ENCODE measurements at regions not wholly inside any gene's neighbourhood (a gene's known extent, or its start where the extent isn't known, plus 50 kb on each side); places are given as distances from the start of the nearest gene placed in this dataset.

DNA sequence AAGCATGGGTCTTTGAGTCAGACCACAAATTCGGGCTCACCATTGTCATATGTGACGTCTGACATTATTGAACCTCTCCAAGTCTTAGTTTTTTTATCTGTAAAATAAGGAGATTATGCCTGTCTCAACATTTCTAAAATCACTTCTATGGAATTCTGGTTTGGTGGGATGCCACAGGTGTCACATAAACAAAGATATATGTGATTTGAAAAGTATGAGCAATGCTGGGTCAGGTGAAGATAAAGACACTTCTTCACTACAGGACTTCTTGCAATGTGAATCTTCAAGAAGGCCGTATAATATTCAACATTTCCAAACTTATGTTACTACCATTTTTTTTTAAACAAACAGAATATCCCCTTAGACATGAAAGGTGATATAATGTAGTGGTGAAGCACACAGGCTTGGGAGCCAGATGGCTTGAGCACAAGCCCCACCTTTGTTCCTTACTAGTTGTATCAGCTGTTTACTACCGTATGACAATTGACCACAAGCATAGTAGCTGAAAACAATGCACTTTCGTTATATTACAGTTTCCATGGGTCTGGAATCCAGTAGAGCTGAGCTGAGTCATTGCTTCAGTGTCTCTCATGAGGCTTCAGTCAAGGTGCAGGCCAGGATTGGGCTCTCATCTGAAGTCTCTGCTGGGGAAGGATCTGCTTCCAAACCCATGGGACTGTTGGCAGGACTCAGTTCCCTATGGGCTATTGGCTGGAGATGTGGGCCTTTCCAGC is 87.7 kb downstream of the UTP18 start:
- H3K36me3 ChIP-seq (ENCODE audit: control insufficient read depth in 3 of 3, insufficient read depth in 2 of 3, low read depth in 1 of 3, low read length in 3 of 3): no peaks in the 10 kb centered on the region
- no peak overlapping the region for H3K27ac ChIP-seq (ENCODE audit: low read depth in 1 of 3, low read length in 2 of 3)
- H3K27me3 ChIP-seq (ENCODE audit: control insufficient read depth in 3 of 3, insufficient read depth in 3 of 3, low read length in 3 of 3): no peaks in the 10 kb centered on the region
- no peaks in the 10 kb centered on the region for H3K9me3 ChIP-seq (ENCODE audit: control insufficient read depth in 2 of 2, insufficient read depth in 1 of 2, low read depth in 1 of 2, low read length in 1 of 2)
- no peaks in the 10 kb centered on the region for H3K4me1 ChIP-seq (ENCODE audit: control insufficient read depth in 3 of 3, insufficient read depth in 2 of 3, low read depth in 1 of 3, low read length in 2 of 3)
- FAIRE-seq: no peak
- DNase-seq: no peak
- H3K4me3 ChIP-seq (ENCODE audit: low read depth in 1 of 3, low read length in 3 of 3): no peak overlapping the region
- 69 to 81% (median 78%) methylated on average over 5 of the region's 5 CpGs for WGBS, 3 donors

- no peaks in the 10 kb centered on the region for H3K36me3 ChIP-seq (ENCODE audit: control insufficient read depth in 3 of 3, insufficient read depth in 2 of 3, low read depth in 1 of 3, low read length in 3 of 3)
- H3K4me1 ChIP-seq (ENCODE audit: control insufficient read depth in 3 of 3, insufficient read depth in 2 of 3, low read depth in 1 of 3, low read length in 2 of 3): no peaks in the 10 kb centered on the region
- no peaks in the 10 kb centered on the region for H3K9me3 ChIP-seq (ENCODE audit: control insufficient read depth in 2 of 2, insufficient read depth in 1 of 2, low read depth in 1 of 2, low read length in 1 of 2)
- no peak overlapping the region for H3K27ac ChIP-seq (ENCODE audit: low read depth in 1 of 3, low read length in 2 of 3)
- H3K4me3 ChIP-seq (ENCODE audit: low read depth in 1 of 3, low read length in 3 of 3): no peak overlapping the region
- no peaks in the 10 kb centered on the region for H3K27me3 ChIP-seq (ENCODE audit: control insufficient read depth in 3 of 3, insufficient read depth in 3 of 3, low read length in 3 of 3)
- DNase-seq (no peak), FAIRE-seq (no peak)
- WGBS, 3 donors: 73 to 84% (median 76%) methylated on average over 6 of the region's 6 CpGs
These were observed 90.7 kb downstream of the UTP18 start for GRCh38 chr17:51351080-51351479.

GRCh38 chr17:51351890-51352289 is 91.5 kb downstream of the UTP18 start:
- FAIRE-seq (no peak), DNase-seq (no peak)
- Histone ChIP-seq H3K4me1 (ENCODE audit: control insufficient read depth in 3 of 3, insufficient read depth in 2 of 3, low read depth in 1 of 3, low read length in 2 of 3) (no peaks in the 10 kb centered on the region), H3K27me3 (ENCODE audit: control insufficient read depth in 3 of 3, insufficient read depth in 3 of 3, low read length in 3 of 3) (no peaks in the 10 kb centered on the region), H3K9me3 (ENCODE audit: control insufficient read depth in 2 of 2, insufficient read depth in 1 of 2, low read depth in 1 of 2, low read length in 1 of 2) (no peaks in the 10 kb centered on the region), H3K4me3 (ENCODE audit: low read depth in 1 of 3, low read length in 3 of 3) (no peak overlapping the region), H3K27ac (ENCODE audit: low read depth in 1 of 3, low read length in 2 of 3) (no peak overlapping the region), H3K36me3 (ENCODE audit: control insufficient read depth in 3 of 3, insufficient read depth in 2 of 3, low read depth in 1 of 3, low read length in 3 of 3) (no peaks in the 10 kb centered on the region)
- WGBS, 3 donors: 66 to 86% (median 84%) methylated on average over 3 of the region's 3 CpGs

GRCh38 chr17:51352798-51353197 is 92.5 kb downstream of the UTP18 start:
- DNase-seq: no peak
- Histone ChIP-seq H3K36me3 (ENCODE audit: control insufficient read depth in 3 of 3, insufficient read depth in 2 of 3, low read depth in 1 of 3, low read length in 3 of 3) (no peaks in the 10 kb centered on the region), H3K27ac (ENCODE audit: low read depth in 1 of 3, low read length in 2 of 3) (no peak overlapping the region), H3K4me3 (ENCODE audit: low read depth in 1 of 3, low read length in 3 of 3) (no peak overlapping the region), H3K27me3 (ENCODE audit: control insufficient read depth in 3 of 3, insufficient read depth in 3 of 3, low read length in 3 of 3) (no peaks in the 10 kb centered on the region), H3K9me3 (ENCODE audit: control insufficient read depth in 2 of 2, insufficient read depth in 1 of 2, low read depth in 1 of 2, low read length in 1 of 2) (no peaks in the 10 kb centered on the region), H3K4me1 (ENCODE audit: control insufficient read depth in 3 of 3, insufficient read depth in 2 of 3, low read depth in 1 of 3, low read length in 2 of 3) (no peaks in the 10 kb centered on the region)
- FAIRE-seq: no peak
- WGBS, 3 donors: 44 to 64% (median 63%) methylated on average over 1 of the region's 1 CpG

- H3K4me1 ChIP-seq (ENCODE audit: control insufficient read depth in 3 of 3, insufficient read depth in 2 of 3, low read depth in 1 of 3, low read length in 2 of 3): no peaks in the 10 kb centered on the region
- DNase-seq (no peak), FAIRE-seq (no peak)
- H3K4me3 ChIP-seq (ENCODE audit: low read depth in 1 of 3, low read length in 3 of 3): no peak overlapping the region
- H3K36me3 ChIP-seq (ENCODE audit: control insufficient read depth in 3 of 3, insufficient read depth in 2 of 3, low read depth in 1 of 3, low read length in 3 of 3): no peaks in the 10 kb centered on the region
- no peak overlapping the region for H3K27ac ChIP-seq (ENCODE audit: low read depth in 1 of 3, low read length in 2 of 3)
- no peaks in the 10 kb centered on the region for H3K27me3 ChIP-seq (ENCODE audit: control insufficient read depth in 3 of 3, insufficient read depth in 3 of 3, low read length in 3 of 3)
- WGBS, 3 donors: 66 to 72% (median 70%) methylated on average over 4 of the region's 4 CpGs
- no peaks in the 10 kb centered on the region for H3K9me3 ChIP-seq (ENCODE audit: control insufficient read depth in 2 of 2, insufficient read depth in 1 of 2, low read depth in 1 of 2, low read length in 1 of 2)
These were observed 93.0 kb downstream of the UTP18 start for GRCh38 chr17:51353296-51353695.

DNA sequence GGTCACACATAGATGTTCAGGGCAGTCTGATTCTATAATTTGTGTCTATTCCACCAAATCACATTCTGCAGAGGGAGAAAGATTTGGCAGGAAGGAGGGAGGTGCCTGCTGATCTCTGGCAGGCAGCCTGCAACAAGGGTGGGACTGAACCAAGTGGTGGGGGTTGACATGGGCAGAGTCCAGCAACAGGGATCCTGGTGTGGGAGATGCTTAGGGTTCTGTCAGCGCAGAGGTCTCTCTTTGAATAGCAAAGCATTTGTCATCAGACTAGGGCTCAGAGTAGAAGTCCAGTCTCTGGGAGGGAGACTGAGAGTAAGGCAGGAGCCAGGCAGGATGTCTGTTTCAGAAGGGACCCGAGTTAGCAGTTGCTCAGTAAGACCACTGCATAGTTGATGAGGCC is 94.6 kb downstream of the UTP18 start:
- Histone ChIP-seq H3K4me3 (ENCODE audit: low read depth in 1 of 3, low read length in 3 of 3) (no peak overlapping the region), H3K9me3 (ENCODE audit: control insufficient read depth in 2 of 2, insufficient read depth in 1 of 2, low read depth in 1 of 2, low read length in 1 of 2) (no peaks in the 10 kb centered on the region), H3K36me3 (ENCODE audit: control insufficient read depth in 3 of 3, insufficient read depth in 2 of 3, low read depth in 1 of 3, low read length in 3 of 3) (no peaks in the 10 kb centered on the region), H3K27ac (ENCODE audit: low read depth in 1 of 3, low read length in 2 of 3) (no peak overlapping the region), H3K27me3 (ENCODE audit: control insufficient read depth in 3 of 3, insufficient read depth in 3 of 3, low read length in 3 of 3) (no peaks in the 10 kb centered on the region), H3K4me1 (ENCODE audit: control insufficient read depth in 3 of 3, insufficient read depth in 2 of 3, low read depth in 1 of 3, low read length in 2 of 3) (no peaks in the 10 kb centered on the region)
- no peak for FAIRE-seq
- WGBS, 3 donors: 63 to 68% (median 63%) methylated on average over 2 of the region's 2 CpGs
- DNase-seq: no peak

GRCh38 chr17:51355441-51356410 is 95.4 kb downstream of the UTP18 start:
- 65 to 70% (median 67%) methylated on average over 18 of the region's 18 CpGs for WGBS, 3 donors
- H3K27ac ChIP-seq (ENCODE audit: low read depth in 1 of 3, low read length in 2 of 3): no peak overlapping the region
- no peak for FAIRE-seq
- no peaks in the 10 kb centered on the region for H3K36me3 ChIP-seq (ENCODE audit: control insufficient read depth in 3 of 3, insufficient read depth in 2 of 3, low read depth in 1 of 3, low read length in 3 of 3)
- DNase-seq: no peak
- no peak overlapping the region for H3K4me3 ChIP-seq (ENCODE audit: low read depth in 1 of 3, low read length in 3 of 3)
- H3K27me3 ChIP-seq (ENCODE audit: control insufficient read depth in 3 of 3, insufficient read depth in 3 of 3, low read length in 3 of 3): no peaks in the 10 kb centered on the region
- H3K4me1 ChIP-seq (ENCODE audit: control insufficient read depth in 3 of 3, insufficient read depth in 2 of 3, low read depth in 1 of 3, low read length in 2 of 3): no peaks in the 10 kb centered on the region
- no peaks in the 10 kb centered on the region for H3K9me3 ChIP-seq (ENCODE audit: control insufficient read depth in 2 of 2, insufficient read depth in 1 of 2, low read depth in 1 of 2, low read length in 1 of 2)

GRCh38 chr17:51359055-51359454 is 98.7 kb downstream of the UTP18 start:
- no peaks in the 10 kb centered on the region for H3K9me3 ChIP-seq (ENCODE audit: control insufficient read depth in 2 of 2, insufficient read depth in 1 of 2, low read depth in 1 of 2, low read length in 1 of 2)
- DNase-seq (no peak), FAIRE-seq (no peak)
- no peak overlapping the region for H3K27ac ChIP-seq (ENCODE audit: low read depth in 1 of 3, low read length in 2 of 3)
- WGBS, 3 donors: 84 to 92% (median 86%) methylated on average over 4 of the region's 4 CpGs
- no peaks in the 10 kb centered on the region for H3K4me1 ChIP-seq (ENCODE audit: control insufficient read depth in 3 of 3, insufficient read depth in 2 of 3, low read depth in 1 of 3, low read length in 2 of 3)
- no peaks in the 10 kb centered on the region for H3K27me3 ChIP-seq (ENCODE audit: control insufficient read depth in 3 of 3, insufficient read depth in 3 of 3, low read length in 3 of 3)
- no peak overlapping the region for H3K4me3 ChIP-seq (ENCODE audit: low read depth in 1 of 3, low read length in 3 of 3)
- no peaks in the 10 kb centered on the region for H3K36me3 ChIP-seq (ENCODE audit: control insufficient read depth in 3 of 3, insufficient read depth in 2 of 3, low read depth in 1 of 3, low read length in 3 of 3)

Data from small intestine (tissue), 7 donors.